ENCODE measurements at regions not wholly inside any gene's neighbourhood (a gene's known extent, or its start where the extent isn't known, plus 50 kb on each side); places are given as distances from the start of the nearest gene placed in this dataset.
"Not testable (repeated sequence)": the region's sequence is repeated elsewhere in the genome, so short reads cannot be mapped to it uniquely, and the experiment has no call there.

GRCh38 chr20:50451792-50452425, 58.3 kb upstream of the PTPN1 start:
- DNase-seq: not testable (repeated sequence)

- no peak for DNase-seq
Measured at GRCh38 chr20:50453533-50454244, 56.5 kb upstream of the PTPN1 start.

- not testable (repeated sequence) for DNase-seq
Measured at GRCh38 chr20:50455245-50455644, 54.9 kb upstream of the PTPN1 start.

- DNase-seq: no peak
Measured at GRCh38 chr20:50455656-50456451, 54.3 kb upstream of the PTPN1 start.

GRCh38 chr20:50456452-50457324, 53.5 kb upstream of the PTPN1 start:
- DNase-seq: no peak

- DNase-seq: no peak
Measured at GRCh38 chr20:50459124-50459918, 50.9 kb upstream of the PTPN1 start.

- DNase-seq: no peak
Measured at GRCh38 chr20:50460115-50460607, 50.0 kb upstream of the PTPN1 start.

All from activated CD4-positive, alpha-beta T cell treated with anti-CD3 and anti-CD28 coated beads, Interleukin-2, Interleukin-6, amounts not matched to agents 100 ng/mL and 50 ng/mL, durations not matched to agents 16 hours and 8 hours (primary cell).